ENCODE measurements at regions not wholly inside any gene's neighbourhood (a gene's known extent, or its start where the extent isn't known, plus 50 kb on each side); places are given as distances from the start of the nearest gene placed in this dataset.

GRCh38 chr9:91489361-91489899, 65.8 kb upstream of the NFIL3 start:
- no peak for ATAC-seq (ENCODE audit: low read depth)
- DNase-seq (ENCODE audit: low spot score) = no peak

GRCh38 chr9:91488341-91488740, 64.7 kb upstream of the NFIL3 start:
- H3K4me3 ChIP-seq (ENCODE audit: severe bottlenecking) = no peak overlapping the region
- no peak for TF ChIP-seq CTCF (IDR thresholded peaks at IDR 0.05; ENCODE audit: poor library complexity, severe bottlenecking)
- DNase-seq (ENCODE audit: low spot score) (no peak), ATAC-seq (ENCODE audit: low read depth) (no peak)
- no peaks in the 10 kb centered on the region for H3K27me3 ChIP-seq (ENCODE audit: insufficient read depth, poor library complexity, severe bottlenecking)
- H3K9me3 ChIP-seq (ENCODE audit: severe bottlenecking) = no peaks in the 10 kb centered on the region
- H3K4me1 ChIP-seq (ENCODE audit: insufficient read depth, poor library complexity, severe bottlenecking) = no peaks in the 10 kb centered on the region
- no peaks in the 10 kb centered on the region for H3K36me3 ChIP-seq (ENCODE audit: low read depth)
- no peak overlapping the region for H3K27ac ChIP-seq (ENCODE audit: poor library complexity, severe bottlenecking)

More at GRCh38 chr9:91489361-91489899, 65.8 kb upstream of the NFIL3 start:
- Histone ChIP-seq H3K4me1 (ENCODE audit: insufficient read depth, poor library complexity, severe bottlenecking) (no peaks in the 10 kb centered on the region), H3K27me3 (ENCODE audit: insufficient read depth, poor library complexity, severe bottlenecking) (no peaks in the 10 kb centered on the region), H3K27ac (ENCODE audit: poor library complexity, severe bottlenecking) (no peak overlapping the region), H3K4me3 (ENCODE audit: severe bottlenecking) (no peak overlapping the region), H3K36me3 (ENCODE audit: low read depth) (no peaks in the 10 kb centered on the region), H3K9me3 (ENCODE audit: severe bottlenecking) (no peaks in the 10 kb centered on the region)
- no peak for TF ChIP-seq CTCF (IDR thresholded peaks at IDR 0.05; ENCODE audit: poor library complexity, severe bottlenecking)

- no peaks in the 10 kb centered on the region for H3K27me3 ChIP-seq (ENCODE audit: insufficient read depth, poor library complexity, severe bottlenecking)
- no peak overlapping the region for H3K27ac ChIP-seq (ENCODE audit: poor library complexity, severe bottlenecking)
- no peak overlapping the region for H3K4me3 ChIP-seq (ENCODE audit: severe bottlenecking)
- DNase-seq (ENCODE audit: low spot score) (no peak), ATAC-seq (ENCODE audit: low read depth) (no peak)
- TF ChIP-seq CTCF (IDR thresholded peaks at IDR 0.05; ENCODE audit: poor library complexity, severe bottlenecking) = no peak
- no peaks in the 10 kb centered on the region for H3K9me3 ChIP-seq (ENCODE audit: severe bottlenecking)
- H3K36me3 ChIP-seq (ENCODE audit: low read depth) = no peaks in the 10 kb centered on the region
- H3K4me1 ChIP-seq (ENCODE audit: insufficient read depth, poor library complexity, severe bottlenecking) = no peaks in the 10 kb centered on the region
These were observed 63.3 kb upstream of the NFIL3 start for GRCh38 chr9:91486699-91487497.

DNA sequence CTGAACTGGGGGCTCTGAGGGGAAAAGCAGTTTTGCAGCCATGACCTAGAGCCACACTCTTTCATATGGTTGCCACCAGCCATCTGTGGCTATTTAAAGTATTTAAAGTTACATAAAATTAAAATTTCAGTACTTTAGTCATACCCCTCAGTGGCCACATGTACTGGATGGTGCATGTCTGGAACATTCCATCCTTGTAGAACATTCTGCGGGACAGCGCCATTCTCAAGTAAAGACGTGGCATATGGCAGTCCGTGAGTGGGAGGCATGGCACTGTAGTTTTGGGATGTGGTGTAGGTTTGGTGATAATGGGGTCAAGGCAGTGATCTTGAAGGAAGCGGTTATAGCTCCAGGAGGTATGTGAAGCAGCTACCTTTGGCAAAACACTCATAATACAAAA, 61.4 kb upstream of the NFIL3 start:
- Histone ChIP-seq H3K4me3 (ENCODE audit: severe bottlenecking) (no peak overlapping the region), H3K27ac (ENCODE audit: poor library complexity, severe bottlenecking) (no peak overlapping the region), H3K27me3 (ENCODE audit: insufficient read depth, poor library complexity, severe bottlenecking) (peaks cover 4% of the 10 kb centered on the region), H3K9me3 (ENCODE audit: severe bottlenecking) (no peaks in the 10 kb centered on the region), H3K36me3 (ENCODE audit: low read depth) (no peaks in the 10 kb centered on the region), H3K4me1 (ENCODE audit: insufficient read depth, poor library complexity, severe bottlenecking) (no peaks in the 10 kb centered on the region)
- no peak for TF ChIP-seq CTCF (IDR thresholded peaks at IDR 0.05; ENCODE audit: poor library complexity, severe bottlenecking)
- no peak for ATAC-seq (ENCODE audit: low read depth)
- no peak for DNase-seq (ENCODE audit: low spot score)

DNA sequence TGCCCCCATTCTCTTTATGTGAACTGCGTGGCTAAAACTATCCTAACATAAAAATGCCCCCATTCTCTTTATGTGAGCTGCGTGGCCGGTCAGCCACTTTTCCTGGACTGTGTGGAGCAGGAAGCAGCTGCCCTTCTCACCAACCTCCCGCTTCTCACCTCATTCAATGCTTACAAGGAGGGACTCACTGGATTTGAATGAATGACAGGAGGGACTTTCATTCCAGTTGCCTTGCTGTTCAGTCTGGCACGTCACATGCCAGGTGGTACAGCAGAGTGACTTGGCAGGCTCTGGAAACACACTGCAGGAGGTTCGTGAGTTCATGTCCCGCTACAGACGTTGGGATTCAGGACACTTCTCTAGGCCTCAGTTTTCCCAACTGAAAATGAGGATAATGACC, 60.2 kb upstream of the NFIL3 start:
- TF ChIP-seq CTCF (IDR thresholded peaks at IDR 0.05; ENCODE audit: poor library complexity, severe bottlenecking) = no peak

More for the DNA sequence above, 60.2 kb upstream of the NFIL3 start:
- Histone ChIP-seq H3K4me1 (ENCODE audit: insufficient read depth, poor library complexity, severe bottlenecking) (no peaks in the 10 kb centered on the region), H3K27me3 (ENCODE audit: insufficient read depth, poor library complexity, severe bottlenecking) (peaks cover 4% of the 10 kb centered on the region), H3K4me3 (ENCODE audit: severe bottlenecking) (no peak overlapping the region), H3K27ac (ENCODE audit: poor library complexity, severe bottlenecking) (no peak overlapping the region), H3K36me3 (ENCODE audit: low read depth) (no peaks in the 10 kb centered on the region), H3K9me3 (ENCODE audit: severe bottlenecking) (no peaks in the 10 kb centered on the region)
- no peak for DNase-seq (ENCODE audit: low spot score)
- ATAC-seq (ENCODE audit: low read depth) = no peak
